OCI-LY7 (cell line): ENCODE measurements at regions not wholly inside any gene's neighbourhood (a gene's known extent, or its start where the extent isn't known, plus 50 kb on each side); places are given as distances from the start of the nearest gene placed in this dataset.

ENCODE experiments used
- BruUV-seq: library from RNA; stranded (reverse); fragments of 400-500 nt; replicated peaks from 2 replicates; lab custom pipeline; 2021; lab: Mats Ljungman, UMichigan
- CTCF ChIA-PET: fragments of 300-600 bp; sonication (Branson Sonifier 250); formaldehyde crosslinking; loops from one replicate; lab custom pipeline; 2022; ENCODE audit warnings: antibody characterized with exemption; ENCODE audit not compliant: unreplicated experiment; lab: Charles Lee
- POLR2A ChIA-PET: fragments of 300-600 bp; sonication (Branson Sonifier 250); formaldehyde crosslinking; loops from one replicate; lab custom pipeline; 2022; ENCODE audit warnings: antibody characterized with exemption; lab: Charles Lee
- DNase-seq: peaks from one replicate; pipeline ENCODE4 v3.0.0-alpha.2; 2015; ENCODE audit warnings: low spot score
- H2AFZ ChIP-seq: fragments of 200-600 bp; sonication (generic), shearing (Covaris generic); 2 replicates; pipeline ENCODE4 v1.6.1; 2014; ENCODE audit warnings: mild to moderate bottlenecking, antibody characterized with exemption, low read length, moderate library complexity
- H3K27ac ChIP-seq: fragments of 200-600 bp; sonication (generic); 2 replicates; pipeline ENCODE4 v1.5.1; 2014; ENCODE audit warnings: mixed run types, low read depth, mild to moderate bottlenecking, moderate library complexity, low read length, inconsistent platforms; ENCODE audit not compliant: poor library complexity, severe bottlenecking
- H3K36me3 ChIP-seq: fragments of 200-600 bp; sonication (generic); 2 replicates; pipeline ENCODE4 v1.6.1; 2014; ENCODE audit warnings: mild to moderate bottlenecking, antibody characterized with exemption, low read length, moderate library complexity, mixed read lengths; ENCODE audit not compliant: insufficient read depth
- H3K4me1 ChIP-seq: fragments of 200-600 bp; sonication (generic); 2 replicates; pipeline ENCODE4 v1.5.1; 2014; ENCODE audit warnings: mild to moderate bottlenecking, low read length; ENCODE audit not compliant: insufficient read depth, poor library complexity, severe bottlenecking
- H3K4me2 ChIP-seq: fragments of 200-600 bp; sonication (generic); 2 replicates; pipeline ENCODE4 v1.6.1; 2014; ENCODE audit warnings: mild to moderate bottlenecking, low read length
- H3K4me3 ChIP-seq: fragments of 200-600 bp; sonication (generic); 2 replicates; pipeline ENCODE4 v1.5.1; 2014; ENCODE audit warnings: mild to moderate bottlenecking, low read depth, low read length; ENCODE audit not compliant: poor library complexity, severe bottlenecking
- H3K79me2 ChIP-seq: fragments of 200-600 bp; sonication (generic); 2 replicates; pipeline ENCODE4 v1.6.1; 2016; ENCODE audit warnings: low read depth, mild to moderate bottlenecking, low read length, moderate library complexity, mixed read lengths; ENCODE audit not compliant: insufficient read depth
- H3K9me2 ChIP-seq: fragments of 200-600 bp; sonication (generic); 2 replicates; pipeline ENCODE4 v1.6.1; 2016; ENCODE audit warnings: mild to moderate bottlenecking, low read length, mixed read lengths; ENCODE audit not compliant: insufficient read depth
- H3K9me3 ChIP-seq: fragments of 200-600 bp; sonication (generic); 2 replicates; pipeline ENCODE4 v1.6.1; 2014; ENCODE audit warnings: mild to moderate bottlenecking, mixed run types, low read length, mixed read lengths
- H4K20me1 ChIP-seq: fragments of 200-600 bp; sonication (generic); 2 replicates; pipeline ENCODE4 v1.6.1; 2014; ENCODE audit warnings: mild to moderate bottlenecking, antibody characterized with exemption, low read length, moderate library complexity, mixed read lengths; ENCODE audit not compliant: insufficient read depth
- EZH2phosphoT487 ChIP-seq: fragments of 200-600 bp; sonication (generic); IDR thresholded peaks from 2 replicates; pipeline ENCODE4 v1.6.1; 2018; ENCODE audit warnings: low read depth, borderline replicate concordance, mild to moderate bottlenecking, mixed run types, antibody characterized with exemption, low read length, moderate library complexity, mixed read lengths
- intact Hi-C: fragments of 100-400 bp; cut with micrococcal nuclease; formaldehyde crosslinking; loops from one replicate; pipeline ENCODE4 v1.10.0; 2022; ENCODE audit not compliant: unreplicated experiment
- TF ChIP-seq, protein P1 (sequence below): fragments of 200-600 bp; sonication (generic); conservative IDR thresholded peaks from 2 replicates; pipeline ENCODE4 v1.5.1; 2014; ENCODE audit warnings: mild to moderate bottlenecking, antibody characterized with exemption, low read length, moderate library complexity, mixed read lengths

DNA sequence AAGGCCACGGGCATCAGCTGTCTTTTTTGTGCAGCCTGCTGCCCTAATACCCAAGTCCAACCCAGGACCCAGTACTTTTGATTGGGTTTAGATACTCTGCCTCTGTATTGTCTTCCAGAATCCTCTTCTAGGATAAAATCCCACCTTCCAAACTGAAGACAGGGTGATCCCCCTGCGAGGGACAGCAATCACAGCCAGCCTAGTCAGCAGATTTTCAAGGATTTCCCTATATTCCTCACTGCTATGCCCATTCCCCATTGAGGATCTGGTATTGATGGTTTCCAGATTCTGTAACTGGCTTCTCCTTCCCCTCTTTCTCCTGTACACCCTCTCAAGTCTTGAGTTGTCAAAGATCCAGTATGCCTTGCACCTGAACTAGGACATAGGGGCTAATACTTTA, 389.4 kb downstream of the TRIM36 start:
- DNase-seq: no peak
- Histone ChIP-seq H3K4me1 (no peaks in the 10 kb centered on the region), H3K27ac (no peak overlapping the region), H3K36me3 (no peaks in the 10 kb centered on the region), H4K20me1 (no peaks in the 10 kb centered on the region), H3K9me3 (no peaks in the 10 kb centered on the region), H2AFZ (no peak overlapping the region), H3K9me2 (no peaks in the 10 kb centered on the region), H3K4me3 (no peak overlapping the region), H3K4me2 (no peak overlapping the region), H3K79me2 (no peaks in the 10 kb centered on the region)
- no TSS peak for BruUV-seq
- intact Hi-C loops: no loop called here
- TF ChIP-seq EZH2phosphoT487: no peak
- TF ChIP-seq, protein P1, sequence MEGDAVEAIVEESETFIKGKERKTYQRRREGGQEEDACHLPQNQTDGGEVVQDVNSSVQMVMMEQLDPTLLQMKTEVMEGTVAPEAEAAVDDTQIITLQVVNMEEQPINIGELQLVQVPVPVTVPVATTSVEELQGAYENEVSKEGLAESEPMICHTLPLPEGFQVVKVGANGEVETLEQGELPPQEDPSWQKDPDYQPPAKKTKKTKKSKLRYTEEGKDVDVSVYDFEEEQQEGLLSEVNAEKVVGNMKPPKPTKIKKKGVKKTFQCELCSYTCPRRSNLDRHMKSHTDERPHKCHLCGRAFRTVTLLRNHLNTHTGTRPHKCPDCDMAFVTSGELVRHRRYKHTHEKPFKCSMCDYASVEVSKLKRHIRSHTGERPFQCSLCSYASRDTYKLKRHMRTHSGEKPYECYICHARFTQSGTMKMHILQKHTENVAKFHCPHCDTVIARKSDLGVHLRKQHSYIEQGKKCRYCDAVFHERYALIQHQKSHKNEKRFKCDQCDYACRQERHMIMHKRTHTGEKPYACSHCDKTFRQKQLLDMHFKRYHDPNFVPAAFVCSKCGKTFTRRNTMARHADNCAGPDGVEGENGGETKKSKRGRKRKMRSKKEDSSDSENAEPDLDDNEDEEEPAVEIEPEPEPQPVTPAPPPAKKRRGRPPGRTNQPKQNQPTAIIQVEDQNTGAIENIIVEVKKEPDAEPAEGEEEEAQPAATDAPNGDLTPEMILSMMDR: no peak
- ChIA-PET CTCF (no interaction called here), POLR2A (interaction anchor here (0.8 kb wide), 1 partner anchor 54 kb away, joined by 3 read pairs; no protein-coding TSS in a partner anchor)

DNA sequence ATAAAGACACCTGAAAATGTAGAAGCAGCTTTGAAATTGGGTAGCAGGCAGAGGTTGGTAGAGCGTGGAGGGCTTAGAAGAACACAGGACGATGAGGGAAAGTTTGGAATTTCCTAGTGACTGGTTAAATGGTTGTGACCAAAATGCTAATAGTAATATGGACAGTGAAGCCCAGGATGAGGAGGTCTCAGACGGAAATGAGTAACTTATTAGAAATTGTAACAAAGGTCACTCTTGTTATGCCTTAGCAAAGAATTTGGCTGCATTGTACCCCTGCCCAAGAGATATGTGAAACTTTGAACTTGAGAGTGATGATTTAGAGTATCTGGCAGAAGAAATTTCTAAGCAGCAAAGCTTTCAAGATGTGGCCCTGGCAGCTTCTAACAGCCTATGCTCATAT, 382.5 kb downstream of the KCNN2 start:
- TF ChIP-seq EZH2phosphoT487: no peak
- TF ChIP-seq, protein P1: no peak

DNA sequence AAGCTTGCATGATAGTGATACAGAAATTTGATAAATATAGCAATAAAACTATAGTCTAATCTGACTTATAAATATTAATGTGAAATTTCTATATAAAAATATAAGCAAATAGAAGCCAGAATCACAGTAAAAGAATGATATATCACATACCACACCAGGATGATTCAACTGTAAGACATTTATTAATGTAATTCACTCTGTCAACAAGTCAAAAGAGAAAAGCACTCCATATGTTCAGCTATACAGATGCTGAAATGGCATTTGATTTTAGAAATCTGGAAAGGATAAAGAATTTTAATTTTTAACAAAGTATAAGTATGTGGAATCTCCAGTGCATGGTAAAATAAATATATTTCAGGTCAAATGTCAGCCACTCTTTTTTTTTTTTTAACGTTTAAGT, 372.4 kb downstream of the KCNN2 start:
- Histone ChIP-seq H2AFZ (no peak overlapping the region), H3K9me3 (no peaks in the 10 kb centered on the region), H3K79me2 (no peaks in the 10 kb centered on the region), H4K20me1 (no peaks in the 10 kb centered on the region), H3K9me2 (no peaks in the 10 kb centered on the region), H3K27ac (no peak overlapping the region), H3K4me1 (no peaks in the 10 kb centered on the region), H3K4me2 (no peak overlapping the region), H3K36me3 (no peaks in the 10 kb centered on the region), H3K4me3 (no peak overlapping the region)
- BruUV-seq: no TSS peak
- CTCF ChIA-PET: no interaction called here
- POLR2A ChIA-PET: interaction anchor here (0.9 kb wide), 1 partner anchor 36 kb away, joined by 3 read pairs; no protein-coding TSS in a partner anchor
- intact Hi-C loops: no loop called here
- no peak for DNase-seq
- TF ChIP-seq EZH2phosphoT487: no peak
- TF ChIP-seq, protein P1: no peak

More for the DNA sequence above, 382.5 kb downstream of the KCNN2 start:
- Histone ChIP-seq H3K4me1 (no peaks in the 10 kb centered on the region), H3K79me2 (no peaks in the 10 kb centered on the region), H3K9me3 (no peaks in the 10 kb centered on the region), H4K20me1 (no peaks in the 10 kb centered on the region), H2AFZ (no peak overlapping the region), H3K9me2 (no peaks in the 10 kb centered on the region), H3K4me2 (no peak overlapping the region), H3K27ac (no peak overlapping the region), H3K4me3 (no peak overlapping the region), H3K36me3 (no peaks in the 10 kb centered on the region)
- POLR2A ChIA-PET: interaction anchor here (0.6 to 0.7 kb wide), 2 partner anchors 362 to 1280 kb away, joined by 3 read pairs; no protein-coding TSS in a partner anchor
- CTCF ChIA-PET: interaction anchor here (0.7 kb wide), 1 partner anchor 569 kb away, joined by 7 read pairs; no protein-coding TSS in a partner anchor
- no peak for DNase-seq
- BruUV-seq: no TSS peak
- intact Hi-C loops: no loop called here
